Erythroblast (primary cell): ENCODE measurements at regions not wholly inside any gene's neighbourhood (a gene's known extent, or its start where the extent isn't known, plus 50 kb on each side); places are given as distances from the start of the nearest gene placed in this dataset.
"Not testable (repeated sequence)": the region's sequence is repeated elsewhere in the genome, so short reads cannot be mapped to it uniquely, and the experiment has no call there.

Experiments used
- GATA1 ChIP-seq: IDR thresholded peaks from 2 replicates; pipeline ENCODE4 v1.6.1; 2011; ENCODE audit warnings: low read depth, mild to moderate bottlenecking, control low read depth, low read length, moderate library complexity
- POLR2A ChIP-seq: IDR thresholded peaks from 2 replicates; pipeline ENCODE4 v1.6.1; 2011; ENCODE audit warnings: mild to moderate bottlenecking, low read length

GRCh38 chr2:234553223-234553622 is 56.3 kb upstream of the ARL4C start:
- not testable (repeated sequence) for TF ChIP-seq POLR2A, GATA1
